GM18861 (cell line): ENCODE measurements at regions not wholly inside any gene's neighbourhood (a gene's known extent, or its start where the extent isn't known, plus 50 kb on each side); places are given as distances from the start of the nearest gene placed in this dataset.

ENCODE experiments used
- ATAC-seq: cut with Tn5 transposase; IDR thresholded peaks from one replicate; pipeline ENCODE4 v1.9.1; 2021; ENCODE audit not compliant: unreplicated experiment

DNA sequence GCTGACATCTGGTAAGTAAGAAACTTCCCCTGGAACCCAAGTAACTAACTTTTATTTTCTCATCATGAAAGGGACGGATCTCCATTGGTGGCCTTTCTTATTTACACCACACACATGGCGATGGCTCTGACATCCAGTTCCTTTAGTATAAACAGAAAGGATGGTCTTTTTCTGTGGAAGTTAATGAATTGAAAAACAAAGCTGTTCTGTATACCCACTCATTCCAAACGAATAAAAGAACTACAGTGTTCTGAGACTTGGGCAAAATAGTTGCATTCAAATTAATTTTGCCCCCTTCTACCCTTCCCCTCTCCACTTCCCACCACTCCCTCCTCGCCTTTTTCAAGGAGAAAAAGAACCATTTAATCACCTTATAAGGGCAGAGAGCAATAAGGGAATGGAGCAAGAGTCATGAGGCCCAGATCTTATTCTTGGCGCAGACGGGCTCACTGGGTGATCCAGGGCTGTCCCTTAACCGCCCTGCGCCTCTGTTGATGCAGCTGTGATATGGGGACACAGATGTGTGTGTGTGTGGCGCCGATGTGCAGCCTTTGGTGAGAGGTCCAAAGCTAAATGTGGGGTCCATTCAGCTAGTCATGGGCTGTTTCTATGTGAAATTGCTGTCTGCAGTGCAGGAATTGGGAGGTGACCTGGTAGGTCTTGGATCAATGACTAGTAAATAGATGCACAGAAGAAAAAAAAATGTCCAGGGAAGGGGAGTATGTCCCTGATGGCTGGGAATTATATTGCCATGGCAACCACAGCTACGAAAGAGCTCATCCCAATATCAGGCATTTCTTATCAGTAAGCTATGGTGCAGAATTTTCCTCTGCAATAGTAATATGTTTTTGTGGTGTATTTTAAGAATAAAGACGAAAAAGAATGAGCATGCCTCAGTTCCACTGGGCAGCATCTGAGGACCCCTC is 141.5 kb upstream of the ERCC6L2 start:
- ATAC-seq: no peak

DNA sequence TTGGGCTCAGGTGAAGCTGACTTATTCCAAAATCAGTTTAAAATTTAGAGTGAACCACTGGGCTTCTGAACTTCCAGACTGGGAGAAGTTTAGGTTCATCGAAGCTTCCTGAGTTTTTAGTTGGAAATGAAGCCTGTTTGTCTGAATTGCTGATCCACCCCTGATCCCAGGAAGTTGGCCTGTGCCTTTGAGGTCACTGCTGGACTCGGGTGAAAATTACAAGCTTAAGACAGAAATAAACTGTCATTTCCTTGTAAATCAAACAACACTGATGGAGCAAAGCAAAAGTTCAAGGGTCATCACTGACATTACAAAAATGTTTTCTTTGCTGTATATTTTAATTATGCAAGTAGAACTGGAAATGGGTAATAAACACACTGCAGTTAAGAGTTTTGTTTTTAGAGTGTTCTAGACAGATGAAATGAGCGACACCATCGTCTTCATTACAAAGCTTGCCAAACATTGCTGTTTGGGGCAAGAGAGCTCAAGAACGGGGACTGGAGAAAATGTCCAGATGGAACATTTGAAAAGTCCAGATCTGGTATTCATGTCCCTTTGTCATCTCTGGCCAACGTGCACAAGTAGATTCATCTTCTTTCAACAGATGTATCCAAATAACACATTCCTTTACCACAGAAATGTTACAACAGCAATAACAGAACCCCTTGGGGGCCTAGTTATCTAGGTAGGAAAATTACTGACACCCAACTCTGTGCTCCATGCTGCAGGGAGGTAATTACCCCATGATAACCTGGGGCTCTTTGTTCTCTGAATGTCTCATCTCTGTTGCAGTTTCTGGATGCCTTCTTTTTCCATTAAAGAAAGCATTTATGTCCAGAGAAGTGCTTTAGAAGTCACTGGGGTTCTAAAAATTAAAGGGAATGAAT is 142.4 kb upstream of the ERCC6L2 start:
- ATAC-seq: no peak

DNA sequence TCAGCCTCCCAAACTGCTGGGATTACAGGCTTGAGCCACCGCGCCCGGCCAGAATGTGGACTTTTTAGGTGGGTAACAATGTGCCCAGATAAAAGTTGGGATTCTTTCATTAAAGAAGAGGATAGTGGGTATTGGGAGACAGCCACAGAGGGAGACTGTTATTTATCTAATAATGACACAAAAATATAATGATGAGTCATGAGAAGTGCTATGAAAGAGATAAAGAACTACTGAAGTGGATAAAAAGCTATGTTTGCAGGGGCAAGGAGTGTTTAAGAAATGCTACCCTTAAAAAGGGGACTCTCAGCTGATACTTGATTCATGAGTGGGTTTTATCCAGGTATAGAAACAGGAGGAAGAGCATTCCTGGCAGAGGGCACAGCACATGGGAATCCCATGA is 143.6 kb upstream of the ERCC6L2 start:
- ATAC-seq: no peak

DNA sequence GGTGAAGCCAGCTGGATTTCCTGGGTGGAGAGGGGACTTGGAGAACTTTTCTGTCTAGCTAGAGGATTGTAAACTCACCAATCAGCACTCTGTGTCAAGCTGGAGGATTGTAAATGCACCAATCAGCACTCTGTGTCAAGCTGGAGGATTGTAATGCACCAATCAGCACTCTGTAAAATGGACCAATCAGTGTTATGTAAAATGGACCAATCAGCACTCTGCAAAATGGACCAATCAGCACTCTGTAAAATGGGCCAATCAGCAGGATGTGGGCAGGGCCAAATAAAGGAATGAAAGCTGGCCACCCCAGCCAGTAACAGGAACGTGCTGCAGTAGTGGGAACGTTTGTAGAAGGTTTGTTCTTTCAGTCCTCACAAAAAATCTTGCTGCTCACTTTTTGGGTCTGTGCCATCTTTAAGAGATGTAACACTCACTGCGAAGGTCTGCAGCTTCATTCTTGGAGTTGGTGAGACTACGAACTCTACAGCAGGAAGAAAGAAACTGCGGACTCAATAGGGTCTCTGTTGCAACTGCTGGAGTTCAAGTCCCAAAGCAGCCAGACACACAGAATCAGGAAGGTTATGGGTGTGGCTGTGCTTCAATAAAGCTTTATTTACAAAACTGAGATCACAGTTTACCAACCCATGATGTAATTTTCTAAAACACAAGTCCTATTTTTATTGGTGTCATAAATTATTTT is 145.7 kb upstream of the ERCC6L2 start:
- ATAC-seq: no peak

DNA sequence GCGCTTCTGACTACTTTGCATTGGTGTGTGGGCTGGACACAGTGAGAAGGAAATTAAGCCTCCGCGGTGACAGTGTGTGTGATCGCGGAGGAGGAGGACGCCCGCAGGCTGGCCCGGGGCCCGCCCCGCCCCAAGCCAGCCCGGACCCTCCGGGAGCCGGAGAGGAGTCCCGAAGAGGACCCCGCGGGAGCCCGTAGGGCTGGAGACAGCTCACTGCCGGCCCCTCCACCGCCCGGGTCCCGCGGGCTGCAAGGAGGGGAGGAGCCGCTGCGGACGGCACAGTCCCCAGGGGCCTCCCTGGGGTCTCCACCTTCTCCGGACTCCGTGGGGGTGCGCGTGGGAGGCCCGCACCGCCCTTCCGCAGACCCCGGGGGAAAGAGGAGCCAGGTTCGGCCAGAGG is 146.4 kb upstream of the ERCC6L2 start:
- ATAC-seq: no peak

DNA sequence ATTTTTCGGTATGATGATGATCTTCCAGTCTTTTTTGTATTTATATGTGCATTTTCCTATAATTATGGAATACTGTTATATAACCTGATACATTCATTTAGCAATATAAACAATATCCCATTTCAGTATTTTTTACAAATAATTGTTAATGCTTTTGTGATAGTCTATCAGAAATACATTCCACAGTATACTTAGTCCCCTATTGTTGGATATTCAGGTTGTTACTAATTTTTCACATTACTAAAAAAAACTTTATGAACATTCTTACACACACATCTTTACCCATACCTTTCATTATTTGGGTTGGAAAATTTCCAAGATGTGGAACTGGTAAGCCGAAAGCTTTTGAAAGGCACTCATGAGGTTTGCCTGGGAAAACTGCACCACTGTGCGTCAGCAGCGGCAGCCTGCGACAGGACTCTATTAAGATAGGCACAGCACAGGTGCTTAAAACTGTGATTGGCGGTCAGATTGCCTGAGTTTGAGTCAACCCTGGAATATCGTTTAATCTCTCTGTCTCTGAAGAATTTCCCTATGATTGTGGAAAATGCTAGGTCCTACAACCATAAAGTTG is 147.5 kb upstream of the ERCC6L2 start:
- ATAC-seq: no peak

DNA sequence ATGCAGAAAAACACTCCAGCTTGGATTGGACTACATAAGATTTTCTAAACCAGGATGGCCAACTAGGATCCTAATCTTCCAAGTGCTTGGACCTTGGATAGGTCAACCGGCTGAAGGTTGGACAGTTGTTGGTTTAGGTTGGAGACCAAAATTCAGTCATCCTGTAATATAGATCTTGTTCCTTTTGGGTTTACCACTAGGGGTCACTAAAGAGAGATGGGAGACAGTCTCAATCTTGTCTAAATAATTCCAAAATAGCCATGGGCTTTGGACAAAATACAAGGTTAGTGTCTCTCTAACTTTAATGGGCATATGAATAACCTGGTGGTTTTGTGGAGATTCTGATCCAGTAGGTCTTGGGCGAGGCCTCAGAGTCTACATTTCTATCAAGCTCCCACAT is 148.7 kb upstream of the ERCC6L2 start:
- ATAC-seq: no peak

DNA sequence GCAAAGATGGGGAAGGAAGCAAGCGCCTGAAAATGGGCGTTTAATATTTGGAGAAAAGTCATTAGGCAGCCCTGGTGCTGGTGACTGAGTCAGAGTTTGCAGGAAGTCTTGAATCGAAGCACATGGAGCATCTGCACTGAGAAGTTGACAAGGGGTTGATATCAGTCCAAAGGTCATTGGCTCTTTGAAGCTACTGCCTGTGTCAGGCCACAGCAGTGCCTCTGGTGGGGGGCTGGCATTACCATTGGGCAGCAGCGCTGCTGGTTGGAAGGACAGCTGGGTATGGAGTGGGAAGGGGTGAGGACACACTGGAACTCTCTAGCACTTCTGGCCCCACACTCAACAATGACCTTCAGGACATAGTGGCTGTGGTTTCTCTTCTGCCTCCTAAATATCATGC is 150.4 kb upstream of the ERCC6L2 start:
- ATAC-seq: peak; percentile 5

DNA sequence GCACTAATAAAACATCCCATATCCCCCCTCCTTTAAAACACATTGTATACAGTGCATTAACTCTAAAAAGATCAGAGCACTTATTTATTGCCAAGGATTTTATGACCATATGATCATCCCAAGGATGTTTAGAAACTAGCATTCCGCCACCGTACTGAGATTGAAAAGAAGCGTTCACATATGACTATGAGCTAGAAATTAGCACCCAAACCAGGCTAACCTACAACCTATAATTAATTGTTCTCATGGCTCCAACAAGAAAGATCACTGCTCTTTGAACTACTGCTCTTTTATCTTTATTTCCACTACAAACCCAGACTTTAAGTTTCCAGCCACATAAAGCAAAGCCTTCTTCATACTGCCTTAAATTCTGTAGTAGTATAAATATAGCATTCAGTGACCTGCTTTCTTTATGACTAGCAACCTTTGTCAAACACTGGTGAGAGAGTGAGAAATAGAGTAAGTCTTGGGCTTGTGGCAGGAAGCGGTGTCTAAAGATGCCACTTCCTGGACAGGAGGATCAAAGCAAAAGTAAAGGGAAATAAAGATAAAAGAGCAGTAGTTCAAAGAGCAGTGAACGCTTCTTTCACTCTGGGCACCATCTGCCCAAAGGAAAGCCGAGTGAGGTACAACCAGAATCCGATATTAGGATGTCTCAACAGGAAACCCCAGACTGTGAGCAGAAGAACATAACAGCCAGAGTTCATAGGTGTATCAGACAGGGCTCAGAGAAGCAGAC is 151.1 kb upstream of the ERCC6L2 start:
- ATAC-seq: peak; percentile 98

DNA sequence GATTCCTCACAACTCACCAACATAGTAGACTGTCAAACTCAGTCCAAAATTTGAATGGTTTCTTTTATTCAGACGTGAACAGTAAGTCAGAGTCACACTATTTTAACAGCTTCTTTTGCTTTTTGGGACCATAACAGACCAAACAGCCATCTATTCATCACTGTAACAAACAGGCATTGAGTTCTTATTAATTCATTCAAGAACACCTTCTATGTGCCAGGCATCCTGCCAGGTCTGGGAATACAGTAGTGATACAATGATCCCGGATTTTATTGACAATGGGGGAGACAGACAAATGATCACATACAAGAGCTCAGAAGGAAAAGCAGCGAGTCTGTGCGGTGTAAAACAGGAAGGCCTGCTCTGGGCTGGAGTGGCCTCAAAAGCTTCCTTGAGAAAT is 153.3 kb upstream of the ERCC6L2 start:
- ATAC-seq: no peak

DNA sequence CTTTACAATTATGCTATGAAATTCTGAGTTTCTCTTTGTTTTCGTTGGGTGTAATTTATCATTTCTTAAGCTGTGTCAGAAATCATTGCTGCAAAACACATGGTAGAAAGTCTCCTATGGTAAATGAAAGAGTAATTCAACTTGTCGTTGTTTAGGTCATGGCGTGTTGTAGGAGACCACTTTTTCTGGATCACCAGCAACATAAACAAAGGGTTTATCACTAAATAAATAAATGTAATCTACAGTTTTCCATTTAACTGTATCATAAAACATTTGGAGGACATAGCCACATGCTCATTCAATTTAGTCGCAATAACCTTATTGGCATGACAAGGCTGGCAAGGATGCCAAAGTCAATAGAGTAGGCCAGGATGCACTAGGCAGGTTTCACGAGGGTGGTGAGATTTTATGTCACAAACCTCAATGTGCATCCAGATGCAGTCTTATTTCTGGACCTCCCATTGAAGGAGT is 154.4 kb upstream of the ERCC6L2 start:
- ATAC-seq: no peak

DNA sequence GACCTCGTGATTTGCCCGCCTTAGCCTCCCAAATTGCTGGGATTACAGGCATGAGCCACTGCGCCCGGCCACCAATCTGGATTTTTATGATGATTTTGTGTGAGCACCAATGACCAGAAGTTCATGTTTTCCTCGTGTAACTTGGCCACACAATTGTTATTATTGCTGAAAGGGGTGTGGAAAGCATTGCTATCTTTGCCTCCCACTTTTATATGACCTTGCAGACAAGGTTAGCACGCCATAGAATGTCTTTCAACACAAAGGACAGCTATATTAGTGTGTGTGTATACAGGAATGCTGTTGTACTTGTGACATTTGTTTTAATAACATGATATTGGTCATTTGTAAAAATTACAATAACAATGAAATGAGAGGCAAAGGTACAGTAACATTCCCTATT is 155.0 kb upstream of the ERCC6L2 start:
- no peak for ATAC-seq

DNA sequence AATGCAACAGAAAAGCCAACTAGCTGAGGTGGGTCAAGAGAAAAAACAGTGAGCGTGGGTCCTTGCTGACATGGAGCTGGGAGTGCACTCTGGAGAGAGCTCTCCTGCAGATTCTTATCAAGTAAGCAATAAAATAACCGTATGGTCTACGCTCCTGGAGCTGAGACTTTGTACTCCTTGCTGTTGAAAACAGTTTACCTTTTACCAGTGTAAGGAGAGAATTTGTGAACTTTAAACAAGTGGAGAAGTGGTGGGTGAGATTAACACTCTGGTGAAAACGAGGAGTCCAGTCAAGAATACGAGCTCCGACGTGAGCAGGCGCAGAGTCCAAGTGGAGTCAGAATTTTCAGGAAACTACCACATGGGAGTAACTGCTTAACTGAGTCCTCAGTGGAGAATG is 156.1 kb upstream of the ERCC6L2 start:
- no peak for ATAC-seq

DNA sequence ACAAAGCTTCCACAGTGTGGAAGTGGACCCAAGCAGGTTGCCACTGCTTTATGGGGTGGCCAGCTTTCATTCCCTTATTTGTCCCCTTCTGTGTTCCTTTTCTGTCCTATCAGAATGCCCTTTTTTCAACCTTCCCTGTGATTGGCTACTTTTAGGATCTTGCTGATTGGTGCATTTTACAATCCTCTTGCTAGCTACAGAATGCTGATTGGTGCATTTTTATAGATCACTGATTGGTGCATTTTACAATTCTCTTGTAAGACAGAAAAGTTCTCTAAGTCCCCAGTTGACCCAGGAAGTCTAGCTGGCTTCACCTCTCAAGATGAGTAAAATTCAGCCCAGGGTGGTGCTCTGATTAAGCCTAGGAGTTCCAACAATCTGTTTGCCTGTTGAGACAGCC is 157.2 kb upstream of the ERCC6L2 start:
- ATAC-seq: no peak

DNA sequence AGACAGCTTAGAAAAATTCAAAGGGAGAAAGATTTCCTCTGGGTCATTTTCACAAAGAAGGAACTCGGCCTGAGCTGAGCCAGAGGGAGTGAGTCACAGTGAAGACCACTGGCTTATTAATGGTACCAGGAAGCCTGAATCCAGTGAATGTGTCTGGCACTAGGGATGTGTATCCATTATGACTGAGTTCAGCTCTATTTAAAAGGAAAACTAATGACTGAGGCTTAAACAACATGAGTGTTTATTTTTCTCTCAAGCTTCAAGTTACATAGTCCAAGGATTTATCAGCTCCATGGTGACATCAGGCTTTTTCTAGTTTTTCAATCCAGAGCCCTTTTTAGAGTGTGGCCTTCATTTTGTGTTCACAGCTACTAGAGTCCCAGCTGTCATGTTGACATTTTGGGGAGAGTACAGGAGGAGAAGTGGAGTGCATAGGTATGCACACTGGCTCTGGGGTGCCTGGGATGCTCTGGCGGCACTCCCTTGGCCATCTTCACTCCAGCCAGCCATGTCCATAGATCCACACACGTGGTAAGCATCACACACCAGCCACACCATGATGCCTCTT is 159.5 kb upstream of the ERCC6L2 start:
- ATAC-seq: no peak

DNA sequence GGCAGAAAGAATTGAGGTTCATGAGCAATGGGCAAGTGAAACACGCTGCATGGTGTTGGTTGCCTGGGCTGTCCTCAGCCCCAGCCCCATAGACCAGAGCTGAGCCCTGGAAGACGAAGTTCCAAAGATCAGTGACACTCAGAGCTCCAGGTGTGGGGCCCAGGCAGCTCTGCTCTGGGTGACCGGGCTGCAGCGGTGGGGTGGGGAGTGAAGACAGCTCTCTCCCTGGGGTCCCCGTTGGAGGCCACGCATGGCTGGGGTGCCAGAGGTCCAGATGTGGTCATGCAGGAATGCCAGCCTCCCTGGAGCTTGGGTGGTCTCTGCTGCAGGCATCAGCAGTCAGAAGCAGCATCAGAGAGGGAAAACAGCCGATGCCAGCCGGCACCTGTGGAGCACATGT is 165.0 kb upstream of the ERCC6L2 start:
- ATAC-seq: no peak

DNA sequence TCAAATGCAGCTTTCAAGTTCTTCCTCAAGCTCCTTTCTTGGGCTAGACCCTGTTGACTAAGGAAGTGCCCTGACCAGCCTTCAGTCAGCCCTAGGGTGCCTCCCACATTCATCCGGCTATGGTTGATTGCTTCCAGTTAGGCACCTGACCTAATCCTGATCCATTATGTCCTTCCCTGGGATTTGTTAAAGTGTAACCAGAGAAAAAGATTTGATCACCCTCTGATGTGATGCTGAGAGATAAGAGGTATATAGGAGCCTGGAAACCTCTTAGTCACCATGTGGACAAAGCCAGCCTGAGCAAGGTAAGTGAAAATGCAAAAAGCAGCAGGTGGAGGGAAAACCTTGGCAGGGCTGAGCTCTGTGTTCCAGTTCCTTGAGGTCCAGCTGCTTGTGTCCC is 178.8 kb upstream of the ERCC6L2 start:
- no peak for ATAC-seq

DNA sequence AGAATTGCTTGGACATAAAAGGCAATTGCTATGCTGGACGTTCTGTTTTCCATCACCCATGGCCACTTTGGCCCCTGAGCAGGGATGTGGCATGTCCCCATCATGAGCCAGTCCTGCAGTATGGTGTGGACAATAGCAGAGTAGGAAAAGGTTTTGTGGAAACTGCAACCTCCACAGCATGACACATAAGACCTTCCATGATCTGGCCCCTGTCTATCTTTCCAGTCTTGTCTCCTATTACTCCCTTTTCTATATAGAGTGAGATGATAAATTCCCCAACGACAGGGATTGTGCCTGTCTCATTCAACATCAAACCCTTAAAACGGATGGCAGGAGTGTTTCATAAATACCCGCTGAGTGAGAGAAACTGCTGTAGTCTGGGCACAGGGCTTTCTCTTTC is 174.7 kb upstream of the PTCH1 start:
- no peak for ATAC-seq

DNA sequence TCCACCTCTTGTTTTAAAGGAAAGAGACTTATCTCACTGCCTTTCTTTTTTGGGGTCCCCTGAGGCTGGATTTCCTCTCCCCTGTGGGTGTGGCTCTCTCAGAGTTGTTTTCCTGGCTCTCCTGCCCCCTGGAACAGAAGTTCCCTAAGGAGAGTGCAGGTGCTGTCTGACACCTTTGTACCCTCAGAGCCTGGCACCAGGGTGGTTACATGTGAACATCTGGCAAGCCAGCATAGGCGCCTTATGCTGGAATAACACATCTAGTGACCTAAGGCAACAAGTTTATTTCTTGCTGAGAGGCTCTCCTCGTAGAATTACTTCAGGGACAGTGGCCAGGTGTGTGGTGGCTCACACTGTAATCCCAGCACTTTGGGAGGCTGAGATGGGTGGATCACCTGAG is 172.9 kb upstream of the PTCH1 start:
- ATAC-seq: no peak

DNA sequence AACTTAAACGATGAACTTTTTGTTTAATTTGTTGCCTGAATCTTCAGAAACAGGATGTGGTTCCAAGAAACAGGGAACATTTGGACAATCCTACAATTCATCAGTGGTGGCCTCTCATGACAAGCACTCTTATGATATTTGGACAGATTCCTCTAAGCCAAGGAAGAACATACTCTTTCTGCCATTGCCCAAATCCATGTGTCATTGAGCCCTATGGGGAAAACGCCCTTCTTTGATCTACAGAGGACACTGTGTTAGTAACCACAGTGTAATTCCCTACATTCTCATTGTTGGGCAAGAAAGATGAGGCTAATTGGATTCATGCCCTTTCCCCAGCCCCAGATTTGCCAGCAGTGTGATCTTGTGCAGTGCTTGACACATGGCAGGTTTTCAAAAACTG is 167.7 kb upstream of the PTCH1 start:
- no peak for ATAC-seq
